ENCODE measurements at regions not wholly inside any gene's neighbourhood (a gene's known extent, or its start where the extent isn't known, plus 50 kb on each side); places are given as distances from the start of the nearest gene placed in this dataset.
A peak's percentile ranks its signal among the peaks of the same experiment; 100 is the strongest.

- no peak for TF ChIP-seq CTCF (IDR thresholded peaks at IDR 0.05)
These were observed 2057.1 kb downstream of the TP53TG3F start for GRCh38 chr16:35516551-35516950.

- TF ChIP-seq CTCF (IDR thresholded peaks at IDR 0.05) = no peak
These were observed 2057.6 kb downstream of the TP53TG3F start for GRCh38 chr16:35516971-35517370.

- no peak for TF ChIP-seq CTCF (IDR thresholded peaks at IDR 0.05)
These were observed 2064.6 kb downstream of the TP53TG3F start for GRCh38 chr16:35523991-35524390.

GRCh38 chr16:35525979-35526590, 2066.7 kb downstream of the TP53TG3F start:
- TF ChIP-seq CTCF (IDR thresholded peaks at IDR 0.05) = peak; percentile 31; the same call in 1 of the 2 replicates

GRCh38 chr16:35532576-35532975, 2073.2 kb downstream of the TP53TG3F start:
- no peak for TF ChIP-seq CTCF (IDR thresholded peaks at IDR 0.05)

GRCh38 chr16:35533683-35534082, 2074.3 kb downstream of the TP53TG3F start:
- no peak for TF ChIP-seq CTCF (IDR thresholded peaks at IDR 0.05)

GRCh38 chr16:35543486-35543885, 2084.1 kb downstream of the TP53TG3F start:
- TF ChIP-seq CTCF (IDR thresholded peaks at IDR 0.05) = no peak

- TF ChIP-seq CTCF (IDR thresholded peaks at IDR 0.05) = no peak
These were observed 2093.4 kb downstream of the TP53TG3F start for GRCh38 chr16:35552763-35553162.
